C4-2B (cell line): ENCODE measurements at regions not wholly inside any gene's neighbourhood (a gene's known extent, or its start where the extent isn't known, plus 50 kb on each side); places are given as distances from the start of the nearest gene placed in this dataset.

ENCODE experiments used
- H3K27ac ChIP-seq: fragments of 450-650 bp; 2 replicates; pipeline ENCODE4 v1.5.1; 2017
- CTCF ChIP-seq: fragments of 450-650 bp; conservative IDR thresholded peaks from 2 replicates; pipeline ENCODE4 v1.5.1; 2017; ENCODE audit warnings: mild to moderate bottlenecking
- ZFX ChIP-seq: fragments of 450-650 bp; IDR thresholded peaks from 2 replicates; pipeline ENCODE4 v1.6.1; 2017

- H3K27ac ChIP-seq = no peak overlapping the region
- TF ChIP-seq ZFX = no peak
- TF ChIP-seq CTCF = no peak
Observed at GRCh38 chr14:29442696-29443095, 485.0 kb downstream of the PRKD1 start.

- H3K27ac ChIP-seq = no peak overlapping the region
- TF ChIP-seq ZFX (no peak), CTCF (no peak)
Observed at GRCh38 chr14:29444216-29444615, 483.4 kb downstream of the PRKD1 start.

- TF ChIP-seq CTCF (no peak), ZFX (no peak)
- H3K27ac ChIP-seq = no peak overlapping the region
Observed at GRCh38 chr14:29444805-29445204, 482.8 kb downstream of the PRKD1 start.

- H3K27ac ChIP-seq = no peak overlapping the region
- TF ChIP-seq CTCF = no peak
- no peak for TF ChIP-seq ZFX
Observed at GRCh38 chr14:29446971-29447370, 480.7 kb downstream of the PRKD1 start.

- TF ChIP-seq ZFX = no peak
- TF ChIP-seq CTCF = no peak
- no peak overlapping the region for H3K27ac ChIP-seq
Observed at GRCh38 chr14:29451941-29452340, 475.7 kb downstream of the PRKD1 start.

GRCh38 chr14:29453045-29453444 is 474.6 kb downstream of the PRKD1 start:
- no peak overlapping the region for H3K27ac ChIP-seq
- TF ChIP-seq CTCF = no peak
- no peak for TF ChIP-seq ZFX

GRCh38 chr14:29454026-29454693 is 473.5 kb downstream of the PRKD1 start:
- TF ChIP-seq CTCF (no peak), ZFX (no peak)
- no peak overlapping the region for H3K27ac ChIP-seq
